ENCODE measurements at regions not wholly inside any gene's neighbourhood (a gene's known extent, or its start where the extent isn't known, plus 50 kb on each side); places are given as distances from the start of the nearest gene placed in this dataset.

GRCh38 chr5:125413496-125414274, 667.2 kb upstream of the ZNF608 start:
- no peak overlapping the region for H3K27ac ChIP-seq (ENCODE audit: extremely low read length, insufficient read depth, low read length)
- no peaks in the 10 kb centered on the region for H3K4me1 ChIP-seq (ENCODE audit: insufficient read depth, low read length)
- H3K9ac ChIP-seq (ENCODE audit: insufficient read depth, low read depth, low read length), result no peak overlapping the region
- TF ChIP-seq MATR3 (CRISPR knock-in tag; IDR thresholded peaks at IDR 0.05), result no peak
- TF ChIP-seq ZNF33A (CRISPR knock-in tag; IDR thresholded peaks at IDR 0.05; ENCODE audit: borderline replicate concordance), result no peak
- TF ChIP-seq TBP (CRISPR knock-in tag; IDR thresholded peaks at IDR 0.05), result no peak
- TF ChIP-seq, protein P1, sequence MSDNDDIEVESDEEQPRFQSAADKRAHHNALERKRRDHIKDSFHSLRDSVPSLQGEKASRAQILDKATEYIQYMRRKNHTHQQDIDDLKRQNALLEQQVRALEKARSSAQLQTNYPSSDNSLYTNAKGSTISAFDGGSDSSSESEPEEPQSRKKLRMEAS (IDR thresholded peaks at IDR 0.05), result no peak
- TF ChIP-seq TRIM24 (CRISPR knock-in tag; IDR thresholded peaks at IDR 0.05), result no peak
- no peak for TF ChIP-seq ZNF567 (CRISPR knock-in tag; IDR thresholded peaks at IDR 0.05; ENCODE audit: borderline replicate concordance)
- no peak for TF ChIP-seq TCF7 (IDR thresholded peaks at IDR 0.05; ENCODE audit: low read depth)
- no peak for TF ChIP-seq ZNF597 (CRISPR knock-in tag; IDR thresholded peaks at IDR 0.05)
- no peak for TF ChIP-seq DPF2 (CRISPR knock-in tag; IDR thresholded peaks at IDR 0.05; ENCODE audit: borderline replicate concordance, low read depth)
- TF ChIP-seq ZBTB21 (CRISPR knock-in tag; IDR thresholded peaks at IDR 0.05), result no peak
- no peak for TF ChIP-seq ZNF282 (IDR thresholded peaks at IDR 0.05; ENCODE audit: partially characterized antibody)
- no peak for TF ChIP-seq ZNF891 (CRISPR knock-in tag; IDR thresholded peaks at IDR 0.05)
- no peak for TF ChIP-seq SYNCRIP (IDR thresholded peaks at IDR 0.05; ENCODE audit: insufficient read depth, low read depth, low read length)
- TF ChIP-seq ZBTB49 (CRISPR knock-in tag; IDR thresholded peaks at IDR 0.05; ENCODE audit: borderline replicate concordance), result no peak
- no peak for TF ChIP-seq ZNF549 (CRISPR knock-in tag; IDR thresholded peaks at IDR 0.05)
- TF ChIP-seq THAP8 (CRISPR knock-in tag; IDR thresholded peaks at IDR 0.05; ENCODE audit: borderline replicate concordance), result no peak
- no peak for TF ChIP-seq GTF2F1 (IDR thresholded peaks at IDR 0.05; ENCODE audit: low read length)
- no peak for TF ChIP-seq SALL2 (CRISPR knock-in tag; IDR thresholded peaks at IDR 0.05)
- H2AFZ ChIP-seq (ENCODE audit: low read length), result no peak overlapping the region
- intact Hi-C loops (cut with micrococcal nuclease; ENCODE audit: unreplicated experiment) (no loop called here), in situ Hi-C loops (cut with HindIII; ENCODE audit: extremely low pct_ligation_motif_present, low pct_unique_long_range_greater_than_20kb) (no loop called here)
- no peak overlapping the region for H3K4me2 ChIP-seq (ENCODE audit: low read depth, low read length)
- no peaks in the 10 kb centered on the region for H3K79me2 ChIP-seq (ENCODE audit: insufficient read depth, low read length)
- CTCF ChIA-PET (ENCODE audit: low intra/inter-chr PET ratio, low total read pairs), result no interaction called here
- H3K27me3 ChIP-seq (ENCODE audit: control insufficient read depth in 1 of 2, insufficient read depth in 2 of 2, low read length in 2 of 2), result no peaks in the 10 kb centered on the region
- ATAC-seq (no peak), FAIRE-seq (no peak), DNase-seq (ENCODE audit: low spot score) (no peak)
- BruUV-seq (replicated peaks), result no TSS peak
- no peak overlapping the region for H3K4me3 ChIP-seq (replicated peaks in 1 of 3; ENCODE audit: insufficient read depth in 1 of 3, low read depth in 2 of 3, low read length in 3 of 3)
- 32% methylated on average over 3 of the region's 3 CpGs for WGBS (ENCODE audit: low lambda C conversion rate)
- POLR2A ChIA-PET, result no interaction called here
- H3K36me3 ChIP-seq (replicated peaks in 1 of 2; ENCODE audit: control insufficient read depth in 1 of 2, insufficient read depth in 2 of 2, low read length in 2 of 2), result no peaks in the 10 kb centered on the region
- no peaks in the 10 kb centered on the region for H3K9me3 ChIP-seq (ENCODE audit: low read length)
- no peaks in the 10 kb centered on the region for H4K20me1 ChIP-seq (ENCODE audit: insufficient read depth, low read length)

Data from HepG2 (cell line).